Stimulated activated CD4-positive, alpha-beta T cell treated with anti-CD3 and anti-CD28 coated beads, Interleukin-15, amount 100 ng/mL, for 48 hours (primary cell): ENCODE measurements at regions not wholly inside any gene's neighbourhood (a gene's known extent, or its start where the extent isn't known, plus 50 kb on each side); places are given as distances from the start of the nearest gene placed in this dataset.
"Not testable (repeated sequence)": the region's sequence is repeated elsewhere in the genome, so short reads cannot be mapped to it uniquely, and the experiment has no call there.

Experiments used
- DNase-seq, 2 donors: peaks; one replicate each; pipeline ENCODE4 v3.0.0-alpha.2; 2020; ENCODE audit warnings: low read depth in 2 of 2

DNA sequence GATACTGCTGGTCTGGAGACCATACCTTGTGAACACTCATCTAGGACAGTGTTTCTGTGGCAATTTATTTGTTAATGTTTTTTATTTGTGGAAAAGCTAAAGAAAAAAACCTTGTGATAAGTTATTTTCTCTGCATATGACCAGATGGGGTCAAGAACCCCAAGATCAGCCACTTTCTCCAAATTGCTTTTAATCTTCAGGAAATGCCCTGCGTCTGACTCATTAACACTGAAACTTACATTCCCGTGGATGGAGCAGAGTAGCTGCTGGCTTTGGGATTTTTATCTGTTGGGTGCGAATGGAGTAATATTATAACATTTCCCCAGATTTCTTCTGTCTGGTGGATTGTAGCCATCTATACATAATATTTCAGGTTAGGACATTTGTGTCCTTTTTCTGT is 444.5 kb downstream of the SH3GL2 start:
- DNase-seq, result no peak

DNA sequence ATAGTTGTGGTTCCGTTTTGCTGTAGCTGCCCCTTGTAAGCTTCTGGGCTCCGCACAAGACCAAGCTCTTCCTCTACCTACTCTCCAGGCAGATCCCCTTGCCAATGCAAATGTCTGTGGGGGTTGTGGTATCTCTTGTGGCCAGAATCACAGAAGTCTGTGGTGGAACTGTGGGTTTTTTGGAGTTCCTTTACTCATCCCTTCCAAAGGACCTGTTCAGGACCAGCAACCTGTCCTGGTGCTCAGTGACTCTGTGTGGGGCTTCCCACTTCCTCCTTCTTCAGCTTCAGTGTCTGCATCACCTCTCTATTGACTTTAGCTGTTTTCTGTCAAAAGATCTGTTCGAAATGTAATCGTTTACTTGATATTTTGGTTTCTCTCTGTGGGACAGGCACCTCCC is 441.3 kb upstream of the ADAMTSL1 start:
- DNase-seq, result no peak

GRCh38 chr9:18036422-18037187 is 437.3 kb upstream of the ADAMTSL1 start:
- DNase-seq, result no peak

- no peak for DNase-seq
Measured at GRCh38 chr9:18037981-18038380, 436.0 kb upstream of the ADAMTSL1 start.

DNA sequence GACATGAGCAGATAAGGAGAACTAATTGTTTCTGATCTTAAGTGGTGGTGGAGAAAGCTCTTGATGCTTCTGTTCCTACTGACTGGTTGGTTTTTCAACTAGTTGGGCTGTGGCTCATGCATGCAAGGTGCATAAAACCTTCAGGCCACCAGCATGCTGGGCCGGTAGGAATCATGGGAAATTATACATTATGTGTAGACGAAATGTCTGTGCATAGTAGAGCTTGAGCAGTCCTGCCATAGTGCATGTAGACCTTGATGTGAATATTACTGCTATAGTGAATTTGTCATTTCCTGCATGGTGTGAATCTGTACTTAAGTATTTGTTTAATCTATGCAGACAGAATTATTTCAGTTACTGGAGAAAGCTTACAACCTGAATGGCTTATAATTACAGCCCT is 433.6 kb upstream of the ADAMTSL1 start:
- no peak for DNase-seq

GRCh38 chr9:18043978-18044377 is 430.0 kb upstream of the ADAMTSL1 start:
- DNase-seq, result no peak

- no peak for DNase-seq
Measured at GRCh38 chr9:18045326-18045725, 428.6 kb upstream of the ADAMTSL1 start.

GRCh38 chr9:18046068-18046467 is 427.9 kb upstream of the ADAMTSL1 start:
- DNase-seq, result no peak

GRCh38 chr9:18051638-18052037 is 422.3 kb upstream of the ADAMTSL1 start:
- no peak for DNase-seq

- no peak for DNase-seq
Measured at GRCh38 chr9:18052060-18052459, 421.9 kb upstream of the ADAMTSL1 start.

- no peak for DNase-seq
Measured at GRCh38 chr9:18056269-18056992, 417.5 kb upstream of the ADAMTSL1 start.

- DNase-seq, result no peak
Measured at GRCh38 chr9:18056993-18057369, 417.0 kb upstream of the ADAMTSL1 start.

GRCh38 chr9:18058564-18059442 is 415.1 kb upstream of the ADAMTSL1 start:
- DNase-seq, result no peak

DNA sequence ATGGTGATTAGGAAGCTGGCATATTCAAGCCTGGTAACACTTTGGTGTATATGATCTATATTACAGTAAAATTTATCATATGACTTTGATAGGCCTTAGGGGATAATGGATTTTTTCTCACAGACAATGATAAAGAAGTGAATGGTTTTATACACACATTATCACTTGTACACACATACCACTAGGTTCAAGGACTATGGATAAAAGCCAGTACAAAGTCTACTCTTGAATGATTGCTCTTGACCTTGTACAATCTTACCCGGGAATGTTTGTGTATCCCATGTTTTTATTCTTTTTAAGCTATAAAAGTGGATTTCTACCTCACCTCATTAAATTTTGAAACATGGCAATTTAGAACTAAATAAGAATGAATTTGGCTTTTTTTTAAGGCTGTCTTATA is 414.5 kb upstream of the ADAMTSL1 start:
- no peak for DNase-seq

DNA sequence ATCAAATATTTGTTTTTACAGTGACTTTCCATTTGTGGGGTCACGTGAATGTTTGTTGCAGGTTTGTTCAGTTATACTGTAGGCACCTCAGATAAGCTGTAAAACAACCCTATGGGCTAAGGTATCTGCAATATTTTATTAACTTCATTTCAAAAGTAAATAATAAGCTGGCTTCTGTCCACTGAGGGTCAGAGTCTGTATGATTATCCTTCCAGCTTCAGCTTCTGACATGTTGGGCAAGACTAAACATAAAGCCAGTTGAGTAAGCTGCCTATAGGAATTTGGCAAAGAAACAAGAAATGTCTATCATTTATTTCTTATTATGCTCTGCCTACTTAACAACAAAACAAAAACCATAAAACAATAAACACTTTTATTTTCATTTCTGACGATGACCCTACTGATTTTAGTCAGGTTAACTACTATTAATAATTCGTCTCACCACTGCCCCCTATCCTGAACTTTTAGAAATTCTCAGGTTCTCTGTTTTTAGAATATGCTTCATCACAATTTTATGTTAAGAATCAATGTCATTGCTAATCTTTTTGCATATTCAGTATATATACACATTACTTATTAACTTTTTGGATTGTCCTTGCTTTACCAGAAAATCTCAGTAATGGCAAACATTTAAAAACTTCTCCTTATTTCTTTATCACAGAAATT is 413.6 kb upstream of the ADAMTSL1 start:
- no peak for DNase-seq

DNA sequence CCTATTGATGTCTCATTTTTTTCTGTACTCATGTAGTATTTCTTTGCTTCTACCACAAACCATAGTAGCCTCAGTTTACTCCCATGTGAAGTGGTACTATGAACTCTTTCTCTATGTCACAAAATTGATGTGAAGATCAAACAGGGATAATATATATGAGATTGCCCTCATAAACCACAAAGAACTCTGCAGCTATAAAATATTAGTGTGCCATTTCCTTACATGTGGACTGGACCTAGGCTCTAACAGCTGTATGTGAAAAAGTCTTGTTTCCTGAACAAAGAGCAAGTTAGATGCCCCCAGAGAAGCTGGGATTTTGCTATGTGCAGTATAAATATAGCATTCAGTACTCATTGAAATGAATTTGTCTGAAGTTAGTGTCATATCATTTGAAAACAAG is 412.6 kb upstream of the ADAMTSL1 start:
- no peak for DNase-seq

- no peak for DNase-seq
Measured at GRCh38 chr9:18061856-18062255, 412.1 kb upstream of the ADAMTSL1 start.

- DNase-seq, result no peak
Measured at GRCh38 chr9:18063856-18064390, 410.0 kb upstream of the ADAMTSL1 start.

DNA sequence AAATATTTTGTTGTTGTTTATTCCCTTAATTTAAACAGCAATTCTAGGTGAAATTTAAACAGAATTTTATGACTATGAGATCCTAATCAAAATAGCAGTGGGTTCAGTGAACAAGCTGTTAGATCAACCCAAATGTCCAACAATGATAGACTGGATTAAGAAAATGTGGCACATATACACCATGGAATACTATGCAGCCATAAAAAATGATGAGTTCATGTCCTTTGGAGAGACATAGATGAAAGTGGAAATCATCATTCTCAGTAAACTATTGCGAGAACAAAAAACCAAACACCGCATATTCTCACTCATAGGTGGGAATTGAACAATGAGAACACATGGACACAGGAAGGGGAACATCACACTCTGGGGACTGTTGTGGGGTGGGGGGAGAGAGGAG is 407.3 kb upstream of the ADAMTSL1 start:
- not testable (repeated sequence) for DNase-seq

- DNase-seq, result no peak
Measured at GRCh38 chr9:18067548-18068120, 406.3 kb upstream of the ADAMTSL1 start.

GRCh38 chr9:18068900-18069299 is 405.1 kb upstream of the ADAMTSL1 start:
- no peak for DNase-seq
